Activated B cell treated with CpG ODN at 0.5 μM for 24 hours (primary cell): ENCODE measurements at regions not wholly inside any gene's neighbourhood (a gene's known extent, or its start where the extent isn't known, plus 50 kb on each side); places are given as distances from the start of the nearest gene placed in this dataset.
"Not testable (repeated sequence)": the region's sequence is repeated elsewhere in the genome, so short reads cannot be mapped to it uniquely, and the experiment has no call there.

Source experiments
- ATAC-seq: fragments of 200-7000 bp; cut with Tn5 transposase; one replicate; pipeline ENCODE4 v1.10.0; 2021; ENCODE audit warnings: low read depth, mild to moderate bottlenecking, moderate library complexity
- CTCF ChIA-PET: fragments of 350-600 bp; sonication (Branson Sonifier 250); formaldehyde crosslinking; loops from one replicate; lab custom pipeline; 2021; ENCODE audit warnings: antibody characterized with exemption; lab: Charles Lee
- POLR2A ChIA-PET: fragments of 350-600 bp; sonication (Branson Sonifier 250); formaldehyde crosslinking; loops from one replicate; lab custom pipeline; 2021; ENCODE audit warnings: antibody characterized with exemption; lab: Charles Lee
- DNase-seq: peaks from one replicate; pipeline ENCODE4 v3.0.0; 2022
- H3K27ac Mint-ChIP-seq: one replicate; pipeline ENCODE4 v1.8.0; 2020; ENCODE audit warnings: mixed read lengths
- H3K27me3 Mint-ChIP-seq: one replicate; pipeline ENCODE4 v1.8.0; 2021; ENCODE audit warnings: mixed read lengths
- H3K36me3 Mint-ChIP-seq: one replicate; pipeline ENCODE4 v1.8.0; 2021; ENCODE audit warnings: low read depth, mixed read lengths
- H3K4me1 Mint-ChIP-seq: one replicate; pipeline ENCODE4 v1.8.0; 2021; ENCODE audit warnings: mixed read lengths
- H3K4me3 Mint-ChIP-seq: one replicate; pipeline ENCODE4 v1.8.0; 2020; ENCODE audit warnings: mild to moderate bottlenecking, mixed read lengths
- H3K9me3 Mint-ChIP-seq: one replicate; pipeline ENCODE4 v1.8.0; 2020; ENCODE audit warnings: mixed read lengths
- CTCF ChIP-seq: fragments of 200-600 bp; IDR thresholded peaks from one replicate; pipeline ENCODE4 v1.8.0; 2022; ENCODE audit warnings: antibody characterized with exemption, mild to moderate bottlenecking
- intact Hi-C: fragments of 100-400 bp; cut with micrococcal nuclease; formaldehyde crosslinking; loops from one replicate; pipeline ENCODE4 v1.15.1; 2024

GRCh38 chr9:85847782-85848181 is 93.2 kb upstream of the NAA35 start:
- ATAC-seq, CTCF ChIA-PET, intact Hi-C loops, H3K27ac Mint-ChIP-seq, H3K9me3 Mint-ChIP-seq, H3K4me1 Mint-ChIP-seq, H3K4me3 Mint-ChIP-seq, H3K27me3 Mint-ChIP-seq, DNase-seq, POLR2A ChIA-PET: not testable (repeated sequence)
- peaks cover 36% of the 10 kb centered on the region for H3K36me3 Mint-ChIP-seq

- Mint-ChIP-seq H3K4me1 (no peaks in the 10 kb centered on the region), H3K4me3 (no peak overlapping the region), H3K36me3 (peaks cover 12% of the 10 kb centered on the region), H3K9me3 (no peaks in the 10 kb centered on the region), H3K27me3 (no peaks in the 10 kb centered on the region), H3K27ac (no peak overlapping the region)
- ChIA-PET POLR2A (no interaction called here), CTCF (no interaction called here)
- TF ChIP-seq CTCF = no peak
- intact Hi-C loops = no loop called here
- ATAC-seq = no peak
- no peak for DNase-seq
Observed at GRCh38 chr9:85858056-85858750, 82.7 kb upstream of the NAA35 start.

GRCh38 chr9:85859765-85860164 is 81.2 kb upstream of the NAA35 start:
- CTCF ChIA-PET = no interaction called here
- intact Hi-C loops = no loop called here

GRCh38 chr9:85861882-85862281 is 79.1 kb upstream of the NAA35 start:
- CTCF ChIA-PET, H3K4me1 Mint-ChIP-seq, POLR2A ChIA-PET, intact Hi-C loops, H3K27ac Mint-ChIP-seq, DNase-seq, H3K9me3 Mint-ChIP-seq, H3K27me3 Mint-ChIP-seq, H3K4me3 Mint-ChIP-seq, ATAC-seq: not testable (repeated sequence)
- H3K36me3 Mint-ChIP-seq = peaks cover 10% of the 10 kb centered on the region

More at GRCh38 chr9:85859765-85860164, 81.2 kb upstream of the NAA35 start:
- H3K9me3 Mint-ChIP-seq = no peaks in the 10 kb centered on the region
- H3K4me3 Mint-ChIP-seq = no peak overlapping the region
- ATAC-seq (no peak), DNase-seq (no peak)
- POLR2A ChIA-PET = no interaction called here
- H3K4me1 Mint-ChIP-seq = no peaks in the 10 kb centered on the region
- TF ChIP-seq CTCF = no peak
- peaks cover 13% of the 10 kb centered on the region for H3K36me3 Mint-ChIP-seq
- no peak overlapping the region for H3K27ac Mint-ChIP-seq
- H3K27me3 Mint-ChIP-seq = no peaks in the 10 kb centered on the region

- ATAC-seq (no peak), DNase-seq (no peak)
- Mint-ChIP-seq H3K27me3 (no peaks in the 10 kb centered on the region), H3K4me3 (no peak overlapping the region), H3K9me3 (peaks cover 2% of the 10 kb centered on the region), H3K36me3 (peaks cover 8% of the 10 kb centered on the region), H3K4me1 (no peaks in the 10 kb centered on the region), H3K27ac (no peak overlapping the region)
- ChIA-PET POLR2A (no interaction called here), CTCF (no interaction called here)
- no peak for TF ChIP-seq CTCF
- intact Hi-C loops = no loop called here
Observed at GRCh38 chr9:85863875-85864274, 77.1 kb upstream of the NAA35 start.

- Mint-ChIP-seq H3K9me3 (no peaks in the 10 kb centered on the region), H3K27me3 (no peaks in the 10 kb centered on the region), H3K36me3 (no peaks in the 10 kb centered on the region), H3K27ac (no peak overlapping the region), H3K4me1 (peaks cover 4% of the 10 kb centered on the region), H3K4me3 (no peak overlapping the region)
- ChIA-PET CTCF (no interaction called here), POLR2A (no interaction called here)
- intact Hi-C loops = no loop called here
- no peak for DNase-seq
- no peak for TF ChIP-seq CTCF
- ATAC-seq = no peak
Observed at GRCh38 chr9:85871008-85871407, 69.9 kb upstream of the NAA35 start.

- CTCF ChIA-PET, H3K4me3 Mint-ChIP-seq: not testable (repeated sequence)
Observed at GRCh38 chr9:85871683-85872082, 69.3 kb upstream of the NAA35 start.

More at GRCh38 chr9:85871683-85872082, 69.3 kb upstream of the NAA35 start:
- H3K27me3 Mint-ChIP-seq, intact Hi-C loops, H3K36me3 Mint-ChIP-seq, DNase-seq, H3K4me1 Mint-ChIP-seq, ATAC-seq, POLR2A ChIA-PET, H3K27ac Mint-ChIP-seq, H3K9me3 Mint-ChIP-seq: not testable (repeated sequence)
